ENCODE measurements at regions not wholly inside any gene's neighbourhood (a gene's known extent, or its start where the extent isn't known, plus 50 kb on each side); places are given as distances from the start of the nearest gene placed in this dataset.
"Not testable (repeated sequence)": the region's sequence is repeated elsewhere in the genome, so short reads cannot be mapped to it uniquely, and the experiment has no call there.

GRCh38 chr19:14286594-14286993, 80.6 kb upstream of the ADGRL1 start:
- H2BK15ac ChIP-seq (ENCODE audit: low read length); H3K36me3 ChIP-seq (ENCODE audit: control insufficient read depth in 2 of 4, insufficient read depth in 4 of 4, low read length in 3 of 4); H3K56ac ChIP-seq (replicated peaks; ENCODE audit: insufficient read length, low read depth, low read length); H2AK5ac ChIP-seq (ENCODE audit: low read depth, low read length); H3K27ac ChIP-seq (ENCODE audit: low read depth, low read length); H3K23me2 ChIP-seq (ENCODE audit: low read depth, low read length); H2BK20ac ChIP-seq (ENCODE audit: low read length); H3K4me1 ChIP-seq (replicated peaks in 1 of 4; ENCODE audit: control insufficient read depth in 3 of 4, insufficient read depth in 4 of 4, low read length in 3 of 4); H3K18ac ChIP-seq (ENCODE audit: extremely low read depth, low read length); H3K4me3 ChIP-seq (ENCODE audit: extremely low read depth in 1 of 4, insufficient read depth in 2 of 4, low read depth in 3 of 4, low read length in 4 of 4); H3K79me2 ChIP-seq (ENCODE audit: control insufficient read depth in 1 of 2, insufficient read depth in 2 of 2, low read length in 2 of 2); H3K14ac ChIP-seq (ENCODE audit: insufficient read length); H2BK120ac ChIP-seq (replicated peaks; ENCODE audit: low read depth, low read length); POLR2A ChIA-PET (ENCODE audit: partially characterized antibody); H3K23ac ChIP-seq (ENCODE audit: insufficient read length); H3K4me2 ChIP-seq (ENCODE audit: insufficient read depth in 1 of 2, low read depth in 2 of 2, low read length in 2 of 2); H3K27me3 ChIP-seq (replicated peaks in 1 of 4; ENCODE audit: control insufficient read depth in 3 of 4, extremely low read depth in 1 of 4, insufficient read depth in 3 of 4, low read length in 3 of 4); H4K91ac ChIP-seq (replicated peaks; ENCODE audit: insufficient read length, low read length); H2BK12ac ChIP-seq (ENCODE audit: low read depth, low read length); H3K4ac ChIP-seq (replicated peaks; ENCODE audit: insufficient read length, low read depth, low read length); H2AFZ ChIP-seq (ENCODE audit: low read length); FAIRE-seq; H3K9me3 ChIP-seq (ENCODE audit: insufficient read depth in 2 of 2, low read depth in 1 of 2, low read length in 1 of 2); H3K79me1 ChIP-seq (ENCODE audit: low read depth, low read length); DNase-seq (ENCODE audit: low read depth in 1 of 2, low spot score in 2 of 2); H3K9ac ChIP-seq (replicated peaks in 1 of 4; ENCODE audit: extremely low read depth in 1 of 4, low read depth in 3 of 4, low read length in 3 of 4); H4K8ac ChIP-seq (ENCODE audit: extremely low read depth, insufficient read depth, low read length); H2BK5ac ChIP-seq (ENCODE audit: low read depth, low read length); H4K5ac ChIP-seq (ENCODE audit: insufficient read length, low read depth, low read length); H4K20me1 ChIP-seq (replicated peaks in 1 of 2; ENCODE audit: control insufficient read depth in 1 of 2, insufficient read depth in 2 of 2, low read length in 2 of 2): not testable (repeated sequence)
- CTCF ChIA-PET (ENCODE audit: partially characterized antibody), result interaction anchor here (0.8 kb wide), 1 partner anchor 61 kb away, joined by 3 read pairs; no protein-coding TSS in a partner anchor
- 79% methylated on average over 4 of the region's 4 CpGs; no CpG with 5 or more reads in 1 of the 2 experiments for WGBS, 2 experiments (ENCODE audit: extremely low coverage in 1 of 2, insufficient coverage in 1 of 2, insufficient read length in 1 of 2, insufficient replicate concordance in 2 of 2, low coverage in 1 of 2, low lambda C conversion rate in 2 of 2, missing lambda C conversion rate in 1 of 2)

- H3K9ac ChIP-seq (replicated peaks in 1 of 4; ENCODE audit: extremely low read depth in 1 of 4, low read depth in 3 of 4, low read length in 3 of 4); H3K4me1 ChIP-seq (replicated peaks in 1 of 4; ENCODE audit: control insufficient read depth in 3 of 4, insufficient read depth in 4 of 4, low read length in 3 of 4); H3K23ac ChIP-seq (ENCODE audit: insufficient read length); H3K14ac ChIP-seq (ENCODE audit: insufficient read length); H3K56ac ChIP-seq (replicated peaks; ENCODE audit: insufficient read length, low read depth, low read length); CTCF ChIA-PET (ENCODE audit: partially characterized antibody); H2BK15ac ChIP-seq (ENCODE audit: low read length); POLR2A ChIA-PET (ENCODE audit: partially characterized antibody); FAIRE-seq; H2BK12ac ChIP-seq (ENCODE audit: low read depth, low read length); H2AFZ ChIP-seq (ENCODE audit: low read length); H3K18ac ChIP-seq (ENCODE audit: extremely low read depth, low read length); H3K4me3 ChIP-seq (ENCODE audit: extremely low read depth in 1 of 4, insufficient read depth in 2 of 4, low read depth in 3 of 4, low read length in 4 of 4); H2AK5ac ChIP-seq (ENCODE audit: low read depth, low read length); DNase-seq (ENCODE audit: low read depth in 1 of 2, low spot score in 2 of 2); H4K20me1 ChIP-seq (replicated peaks in 1 of 2; ENCODE audit: control insufficient read depth in 1 of 2, insufficient read depth in 2 of 2, low read length in 2 of 2); H4K91ac ChIP-seq (replicated peaks; ENCODE audit: insufficient read length, low read length); H3K36me3 ChIP-seq (ENCODE audit: control insufficient read depth in 2 of 4, insufficient read depth in 4 of 4, low read length in 3 of 4); H3K27ac ChIP-seq (ENCODE audit: low read depth, low read length); H3K79me1 ChIP-seq (ENCODE audit: low read depth, low read length); H3K23me2 ChIP-seq (ENCODE audit: low read depth, low read length); H4K8ac ChIP-seq (ENCODE audit: extremely low read depth, insufficient read depth, low read length); H4K5ac ChIP-seq (ENCODE audit: insufficient read length, low read depth, low read length); H3K27me3 ChIP-seq (replicated peaks in 1 of 4; ENCODE audit: control insufficient read depth in 3 of 4, extremely low read depth in 1 of 4, insufficient read depth in 3 of 4, low read length in 3 of 4); H2BK20ac ChIP-seq (ENCODE audit: low read length); H3K4me2 ChIP-seq (ENCODE audit: insufficient read depth in 1 of 2, low read depth in 2 of 2, low read length in 2 of 2); H2BK5ac ChIP-seq (ENCODE audit: low read depth, low read length); H3K79me2 ChIP-seq (ENCODE audit: control insufficient read depth in 1 of 2, insufficient read depth in 2 of 2, low read length in 2 of 2); H3K9me3 ChIP-seq (ENCODE audit: insufficient read depth in 2 of 2, low read depth in 1 of 2, low read length in 1 of 2); H2BK120ac ChIP-seq (replicated peaks; ENCODE audit: low read depth, low read length); H3K4ac ChIP-seq (replicated peaks; ENCODE audit: insufficient read length, low read depth, low read length): not testable (repeated sequence)
- whole genome bisulfite sequencing, 2 experiments (ENCODE audit: extremely low coverage in 1 of 2, insufficient coverage in 1 of 2, insufficient read length in 1 of 2, insufficient replicate concordance in 2 of 2, low coverage in 1 of 2, low lambda C conversion rate in 2 of 2, missing lambda C conversion rate in 1 of 2), result 93% methylated on average over 9 of the region's 9 CpGs; no CpG with 5 or more reads in 1 of the 2 experiments
Measured at GRCh38 chr19:14285726-14286125, 79.8 kb upstream of the ADGRL1 start.

Data from H1 (cell line).